A549 (cell line): ENCODE measurements at regions not wholly inside any gene's neighbourhood (a gene's known extent, or its start where the extent isn't known, plus 50 kb on each side); places are given as distances from the start of the nearest gene placed in this dataset.

Experiments used
- ATAC-seq, 2 experiments: fragments of 200-7000 bp in 1 of 2; fragments of >200 bp in 1 of 2; cut with Nextera tagmentation in 1 of 2; cut with Tn5 transposase in 1 of 2; 3 replicates each; pipeline versions ENCODE4 v1.8.0 to v1.9.1; 2018 to 2020; ENCODE audit warnings: mild to moderate bottlenecking in 1 of 2, moderate library complexity in 1 of 2
- CTCF ChIA-PET: fragments of 300-600 bp; sonication (Branson Sonifier 250); formaldehyde crosslinking; extraction: SDS; loops from one replicate; lab custom pipeline; 2021; ENCODE audit warnings: antibody characterized with exemption, inconsistent platforms; lab: Yijun Ruan, JAX
- POLR2A ChIA-PET: fragments of 350-600 bp; formaldehyde crosslinking; extraction: SDS; loops from one replicate; lab custom pipeline; 2021; ENCODE audit warnings: antibody characterized with exemption, inconsistent platforms; lab: Yijun Ruan, JAX
- DNase-seq, 2 experiments: peaks; one replicate each; pipeline versions ENCODE4 v3.0.0 to v3.0.0-alpha.2; 2011 to 2016; ENCODE audit warnings: low read depth in 1 of 2, low spot score in 1 of 2
- FAIRE-seq: peaks from 2 replicates; lab custom pipeline; 2011; peaks lifted over from hg19 to GRCh38; lab: Jason Lieb, UNC
- H3K27ac ChIP-seq, 2 experiments: fragments of >200 bp; sonication (Bioruptor Twin); formaldehyde crosslinking; 3 replicates each; pipeline ENCODE4 v1.5.1; 2016 to 2017
- H3K4me1 ChIP-seq: fragments of >200 bp; sonication (Bioruptor Twin); formaldehyde crosslinking; 3 replicates; pipeline ENCODE4 v1.6.1; 2016
- H3K4me2 ChIP-seq: fragments of >200 bp; sonication (Bioruptor Twin); formaldehyde crosslinking; 3 replicates; pipeline ENCODE4 v1.6.1; 2016
- H3K4me3 ChIP-seq: fragments of >200 bp; sonication (Bioruptor Twin); formaldehyde crosslinking; 3 replicates; pipeline ENCODE4 v1.5.1; 2016
- H3K9me3 ChIP-seq: fragments of >200 bp; sonication (Bioruptor Twin); formaldehyde crosslinking; 3 replicates; pipeline ENCODE4 v1.6.1; 2016
- ATOH8 ChIP-seq: fragments of 250-450 bp; sonication (Bioruptor Pico); IDR thresholded peaks from 2 replicates; pipeline ENCODE4 v1.5.0; 2020; ENCODE audit warnings: low read depth, mild to moderate bottlenecking, moderate library complexity
- CBX2 ChIP-seq: fragments of 200-600 bp; sonication (generic); IDR thresholded peaks from 2 replicates; pipeline ENCODE4 v1.6.1; 2016; ENCODE audit warnings: low read depth, mild to moderate bottlenecking, borderline replicate concordance
- CHD4 ChIP-seq: fragments of 200-600 bp; sonication (generic); IDR thresholded peaks from 2 replicates; pipeline ENCODE4 v1.6.1; 2016; ENCODE audit warnings: antibody characterized with exemption, mild to moderate bottlenecking, borderline replicate concordance
- ESRRA ChIP-seq: fragments of 150-350 bp; IDR thresholded peaks from 2 replicates; pipeline ENCODE4 v1.6.1; 2014; ENCODE audit warnings: mild to moderate bottlenecking, low read length, borderline replicate concordance
- HEYL ChIP-seq: fragments of 250-450 bp; sonication (Bioruptor Pico); IDR thresholded peaks from 2 replicates; pipeline ENCODE4 v1.8.0; 2021; ENCODE audit warnings: mild to moderate bottlenecking, moderate library complexity
- JUN ChIP-seq, 2 experiments: fragments of >200 bp; sonication (Bioruptor Twin); formaldehyde crosslinking; IDR thresholded peaks; 2 replicates in 1 of 2; 3 replicates in 1 of 2; pipeline ENCODE4 v1.6.1; 2016 to 2017
- MAFK ChIP-seq: fragments of 450-650 bp; IDR thresholded peaks from 2 replicates; pipeline ENCODE4 v1.6.1; 2014; ENCODE audit not compliant: partially characterized antibody
- MAZ ChIP-seq: fragments of 150-350 bp; IDR thresholded peaks from 2 replicates; pipeline ENCODE4 v1.6.1; 2014; ENCODE audit warnings: antibody characterized with exemption, low read depth, low read length, borderline replicate concordance
- NR3C1 ChIP-seq: fragments of >200 bp; sonication (Bioruptor Twin); formaldehyde crosslinking; IDR thresholded peaks from 3 replicates; pipeline ENCODE4 v1.6.1; 2017
- PHF8 ChIP-seq: fragments of 200-600 bp; sonication (generic); IDR thresholded peaks from 2 replicates; pipeline ENCODE4 v1.6.1; 2016; ENCODE audit warnings: low read depth, mild to moderate bottlenecking, antibody characterized with exemption, moderate library complexity, borderline replicate concordance
- POLR2AphosphoS2 ChIP-seq: conservative IDR thresholded peaks from 2 replicates; pipeline ENCODE4 v1.6.1; 2012; ENCODE audit warnings: low read length, improper control_type of control experiment, inconsistent platforms
- REST ChIP-seq: fragments of 200-600 bp; sonication (generic); IDR thresholded peaks from 2 replicates; pipeline ENCODE4 v1.6.1; 2016; ENCODE audit warnings: antibody characterized with exemption, mild to moderate bottlenecking, moderate library complexity
- RNF2 ChIP-seq: fragments of 200-600 bp; sonication (generic); IDR thresholded peaks from 2 replicates; pipeline ENCODE4 v1.6.1; 2016; ENCODE audit warnings: low read depth, mild to moderate bottlenecking, antibody characterized with exemption, moderate library complexity, borderline replicate concordance
- SMC3 ChIP-seq: fragments of >200 bp; sonication (Bioruptor Twin); formaldehyde crosslinking; IDR thresholded peaks from 3 replicates; pipeline ENCODE4 v1.6.1; 2018; ENCODE audit warnings: inconsistent platforms
- SREBF2 ChIP-seq: fragments of 450-650 bp; IDR thresholded peaks from 2 replicates; pipeline ENCODE4 v1.6.1; 2014; ENCODE audit warnings: mild to moderate bottlenecking, moderate library complexity
- ZNF302 ChIP-seq: fragments of 250-450 bp; sonication (Bioruptor Pico); IDR thresholded peaks from 2 replicates; pipeline ENCODE4 v1.9.0; 2021; ENCODE audit warnings: inconsistent platforms, mild to moderate bottlenecking, moderate library complexity
- ZSCAN20 ChIP-seq: fragments of 250-450 bp; sonication (Bioruptor Pico); IDR thresholded peaks from 2 replicates; pipeline ENCODE4 v1.8.0; 2022; ENCODE audit warnings: mild to moderate bottlenecking, moderate library complexity
- WGBS: methylation state at CpG from one replicate; pipeline ENCODE4 v1.1.6; 2017; ENCODE audit errors: missing lambda C conversion rate; 5-methylcytosine and 5-hydroxymethylcytosine counted together
- TF ChIP-seq, protein P1 (sequence below): IDR thresholded peaks from 2 replicates; pipeline ENCODE4 v1.6.1; 2012; ENCODE audit warnings: low read depth, borderline replicate concordance

DNA sequence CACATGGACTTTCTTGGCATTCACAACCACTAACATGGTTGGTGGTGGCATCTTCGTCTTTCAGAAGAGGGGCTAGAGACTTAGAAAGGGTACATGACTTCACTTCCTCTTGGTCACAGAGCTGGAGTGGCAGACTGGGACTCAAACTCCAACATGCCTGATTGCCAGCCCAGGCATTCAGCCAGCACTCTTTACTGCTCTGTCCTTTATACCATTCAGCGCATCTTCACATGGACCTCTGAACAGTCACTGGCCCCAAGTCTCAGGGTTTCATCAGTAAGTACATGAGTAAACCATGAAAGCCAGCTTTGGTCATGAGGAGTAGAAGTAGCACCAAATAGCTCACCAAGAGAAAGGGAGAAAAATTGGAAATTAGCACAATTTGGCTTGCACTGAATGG, 148.4 kb upstream of the KLF14 start:
- DNase-seq (no peak), ATAC-seq (no peak)
- peaks cover 99% of the 10 kb centered on the region for H3K4me1 ChIP-seq

GRCh38 chr7:130883928-130884327, 149.9 kb upstream of the KLF14 start:
- Histone ChIP-seq H3K4me1 (peaks cover 99% of the 10 kb centered on the region), H3K27ac (peak overlapping the region; percentile 94), H3K4me2 (peak overlapping the region; percentile 80)
- CTCF ChIA-PET, result interaction anchor here (1.6 to 11.4 kb wide), 6 partner anchors 8 to 156 kb away, joined by 5 to 185 read pairs (median 10); no protein-coding TSS in a partner anchor
- DNase-seq (no peak), ATAC-seq (no peak), FAIRE-seq (no peak)
- WGBS, result 88% methylated on average over 6 of the region's 6 CpGs
- TF ChIP-seq SMC3, result 0 out of 3 replicates have a peak, but pooled peaks have one; percentile 3
- no peak for TF ChIP-seq ESRRA
- no peak for TF ChIP-seq MAZ
- peak in 1 of 2 experiments; percentile 29; a peak in 1 of 5 replicates for TF ChIP-seq JUN (IDR thresholded peaks at IDR 0.05)
- no peak for TF ChIP-seq NR3C1
- TF ChIP-seq MAFK, result no peak
- no peak for TF ChIP-seq SREBF2
- no peak for TF ChIP-seq HEYL (CRISPR knock-in tag)
- TF ChIP-seq ATOH8, result no peak
- TF ChIP-seq, all 56 proteins: peak for 2
- Histone ChIP-seq H3K9me3 (no peaks in the 10 kb centered on the region), H3K4me3 (no peak overlapping the region)
- POLR2A ChIA-PET, result no interaction called here

More for the DNA sequence above, 148.4 kb upstream of the KLF14 start:
- 45% methylated on average over 2 of the region's 2 CpGs for WGBS
- TF ChIP-seq CBX2 (no peak), MAZ (no peak), REST (no peak), ZNF302 (CRISPR knock-in tag) (no peak), PHF8 (no peak), JUN (IDR thresholded peaks at IDR 0.05) (no peak; a peak in 1 of 5 replicates), ZSCAN20 (CRISPR knock-in tag) (no peak), CHD4 (no peak), RNF2 (no peak), POLR2AphosphoS2 (no peak)
- TF ChIP-seq, protein P1, sequence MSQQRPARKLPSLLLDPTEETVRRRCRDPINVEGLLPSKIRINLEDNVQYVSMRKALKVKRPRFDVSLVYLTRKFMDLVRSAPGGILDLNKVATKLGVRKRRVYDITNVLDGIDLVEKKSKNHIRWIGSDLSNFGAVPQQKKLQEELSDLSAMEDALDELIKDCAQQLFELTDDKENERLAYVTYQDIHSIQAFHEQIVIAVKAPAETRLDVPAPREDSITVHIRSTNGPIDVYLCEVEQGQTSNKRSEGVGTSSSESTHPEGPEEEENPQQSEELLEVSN, result no peak
- Histone ChIP-seq H3K9me3 (no peaks in the 10 kb centered on the region), H3K4me3 (no peak overlapping the region), H3K27ac (peak overlapping the region; percentile 94), H3K4me2 (peak overlapping the region; percentile 80)
- ChIA-PET POLR2A (no interaction called here), CTCF (interaction anchor here (1.0 to 11.4 kb wide), 6 partner anchors 8 to 158 kb away, joined by 3 to 185 read pairs (median 4); no protein-coding TSS in a partner anchor)
- FAIRE-seq, result no peak
